Common myeloid progenitor, CD34-positive (primary cell): ENCODE measurements at regions not wholly inside any gene's neighbourhood (a gene's known extent, or its start where the extent isn't known, plus 50 kb on each side); places are given as distances from the start of the nearest gene placed in this dataset.

ENCODE experiments used
- CTCF ChIA-PET: fragments of 350-600 bp; sonication (Branson Sonifier 250); formaldehyde crosslinking; loops from one replicate; lab custom pipeline; 2021; ENCODE audit warnings: antibody characterized with exemption; lab: Charles Lee
- POLR2A ChIA-PET: fragments of 350-600 bp; sonication (Branson Sonifier 250); formaldehyde crosslinking; loops from one replicate; lab custom pipeline; 2021; ENCODE audit warnings: antibody characterized with exemption; lab: Charles Lee
- DNase-seq, 3 donors: peaks; one replicate each; pipeline versions ENCODE4 v3.0.0 to v3.0.0-alpha.2; 2013
- H3K27ac ChIP-seq, 2 experiments: 1 replicate in 1 of 2; 2 replicates in 1 of 2; pipeline ENCODE4 v1.7.0; 2013; ENCODE audit warnings: inconsistent platforms in 2 of 2, low read length in 2 of 2, mild to moderate bottlenecking in 2 of 2, low read depth in 1 of 2, moderate library complexity in 1 of 2; ENCODE audit not compliant: severe bottlenecking in 2 of 2, insufficient read depth in 1 of 2, poor library complexity in 1 of 2
- H3K27me3 ChIP-seq, 5 experiments: replicated peaks in 2 of 5; 1 replicate in 3 of 5; 2 replicates in 2 of 5; pipeline versions ENCODE4 v1.6.1 to v1.7.0; 2013; ENCODE audit warnings: low read length in 4 of 5, mild to moderate bottlenecking in 2 of 5, moderate library complexity in 2 of 5, inconsistent platforms in 1 of 5; ENCODE audit not compliant: insufficient read depth in 5 of 5, control insufficient read depth in 4 of 5
- H3K36me3 ChIP-seq, 4 experiments: 1 replicate in 2 of 4; 2 replicates in 2 of 4; pipeline versions ENCODE4 v1.6.1 to v1.7.0; 2013; ENCODE audit warnings: low read length in 3 of 4, control low read depth in 1 of 4, mild to moderate bottlenecking in 1 of 4; ENCODE audit not compliant: control insufficient read depth in 4 of 4, insufficient read depth in 4 of 4
- H3K4me1 ChIP-seq, 4 experiments: 1 replicate in 3 of 4; 2 replicates in 1 of 4; pipeline versions ENCODE4 v1.6.1 to v1.7.1; 2013; ENCODE audit warnings: low read length in 3 of 4, mild to moderate bottlenecking in 3 of 4, control low read depth in 1 of 4, inconsistent platforms in 1 of 4, moderate library complexity in 1 of 4; ENCODE audit not compliant: control insufficient read depth in 4 of 4, insufficient read depth in 4 of 4; ENCODE audit errors: control extremely low read depth in 1 of 4
- H3K4me3 ChIP-seq, 7 experiments: 1 replicate in 4 of 7; 2 replicates in 3 of 7; pipeline versions ENCODE4 v1.5.1 to v1.7.0; 2013; ENCODE audit warnings: mild to moderate bottlenecking in 7 of 7, low read length in 6 of 7, moderate library complexity in 6 of 7, inconsistent platforms in 2 of 7, low read depth in 2 of 7, control low read depth in 1 of 7; ENCODE audit not compliant: insufficient read depth in 4 of 7, control insufficient read depth in 1 of 7; ENCODE audit errors: extremely low read depth in 1 of 7
- H3K9me3 ChIP-seq, 5 experiments: 1 replicate in 4 of 5; 2 replicates in 1 of 5; pipeline versions ENCODE4 v1.6.1 to v1.7.1; 2013; ENCODE audit warnings: low read length in 4 of 5, mild to moderate bottlenecking in 2 of 5, inconsistent platforms in 1 of 5, low read depth in 1 of 5, moderate library complexity in 1 of 5; ENCODE audit not compliant: control insufficient read depth in 4 of 5, insufficient read depth in 2 of 5; ENCODE audit errors: control extremely low read depth in 1 of 5
- WGBS: methylation state at CpG from one replicate; pipeline ENCODE4 v1.1.5; 2013; ENCODE audit not compliant: insufficient coverage; 5-methylcytosine and 5-hydroxymethylcytosine counted together

DNA sequence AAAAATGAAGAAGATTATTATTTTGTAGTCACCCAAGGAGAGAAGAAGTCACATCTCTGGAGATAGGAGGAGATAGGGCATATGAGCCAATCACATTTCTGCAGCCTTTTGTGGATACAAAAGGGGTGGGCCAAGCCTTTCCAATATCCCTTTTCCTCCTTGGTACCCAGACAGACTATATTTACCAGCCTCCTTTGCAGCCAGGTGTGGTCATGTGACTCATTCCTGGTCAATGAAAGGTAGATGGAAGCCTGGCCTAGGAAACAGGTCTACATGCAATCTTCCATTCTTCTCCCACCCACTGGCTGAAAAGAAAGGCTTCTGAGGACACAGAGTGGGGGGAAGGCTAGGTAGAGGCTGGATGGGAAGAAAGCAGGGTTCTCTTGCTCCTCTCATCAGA is 58.1 kb upstream of the ERG start:
- Histone ChIP-seq H3K36me3 (no peaks in the 10 kb centered on the region), H3K4me3 (no peak overlapping the region), H3K27me3 (no peaks in the 10 kb centered on the region), H3K4me1 (no peaks in the 10 kb centered on the region), H3K27ac (no peak overlapping the region), H3K9me3 (no peaks in the 10 kb centered on the region)
- CTCF ChIA-PET = no interaction called here
- DNase-seq = no peak
- POLR2A ChIA-PET = no interaction called here

DNA sequence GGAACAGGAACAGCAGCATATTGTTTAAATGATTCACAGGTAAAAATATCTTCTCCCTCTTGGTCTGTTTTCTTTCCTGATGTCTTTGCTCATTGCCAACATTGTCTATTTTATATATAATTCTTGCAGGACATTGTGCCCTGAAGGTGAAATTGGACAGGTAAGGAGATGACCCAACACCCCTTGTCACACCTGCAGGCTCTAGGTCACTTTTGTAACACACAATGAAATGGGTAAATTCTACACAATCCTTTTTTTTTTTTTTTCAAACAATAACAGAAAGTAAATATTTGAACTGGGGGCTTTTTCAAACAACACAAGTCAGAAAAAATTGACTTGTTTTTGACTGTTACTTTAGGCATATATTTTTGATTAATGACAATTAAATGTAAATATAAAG is 62.9 kb upstream of the ERG start:
- H3K27me3 ChIP-seq = no peaks in the 10 kb centered on the region
- ChIA-PET POLR2A (no interaction called here), CTCF (no interaction called here)
- H3K4me1 ChIP-seq = no peaks in the 10 kb centered on the region
- no peak overlapping the region for H3K27ac ChIP-seq
- no peaks in the 10 kb centered on the region for H3K9me3 ChIP-seq
- no peak overlapping the region for H3K4me3 ChIP-seq
- no peaks in the 10 kb centered on the region for H3K36me3 ChIP-seq
- DNase-seq = no peak

DNA sequence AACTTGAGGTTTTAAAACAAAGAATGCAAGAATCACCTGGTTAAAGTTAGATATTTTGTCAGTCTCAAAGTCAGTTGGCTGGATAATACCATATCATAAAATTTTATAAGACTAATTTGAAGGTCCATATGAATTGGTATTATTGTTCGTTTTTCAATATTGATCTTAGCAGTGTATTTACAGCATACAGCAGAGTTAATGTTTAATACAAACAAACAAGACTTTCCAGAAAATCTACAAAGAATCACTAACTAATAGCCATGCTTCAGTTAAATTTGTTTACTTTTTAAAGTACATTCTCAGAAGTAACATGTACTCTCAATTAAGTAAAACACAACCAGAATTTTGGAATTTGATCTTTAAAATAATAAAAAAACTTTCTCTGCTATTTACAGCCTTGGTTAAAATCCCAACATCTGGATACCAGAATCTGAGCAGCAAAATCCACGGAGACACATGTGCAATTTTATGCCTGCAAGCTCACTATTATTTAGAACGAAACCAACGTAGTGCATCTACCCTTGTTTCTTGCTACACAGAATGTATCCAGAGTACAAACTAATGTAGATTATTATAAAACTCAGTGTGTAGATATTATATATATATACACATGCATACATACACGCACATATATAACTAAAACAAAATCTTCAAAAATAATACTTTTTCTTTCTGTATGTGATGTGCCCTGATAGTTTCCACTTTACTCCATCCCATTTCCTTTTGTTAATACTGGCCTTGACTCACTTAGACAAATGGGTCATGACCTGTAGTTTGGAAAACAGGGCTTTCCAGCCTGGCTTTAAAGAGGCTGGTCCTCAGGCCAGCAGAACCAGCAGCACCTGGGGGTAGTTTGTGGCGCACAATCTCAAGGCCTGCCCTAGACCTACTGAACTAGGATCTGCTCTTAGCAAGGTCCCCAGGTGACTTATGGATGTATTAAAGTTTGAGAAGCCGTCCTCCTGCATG is 63.6 kb upstream of the ERG start:
- Histone ChIP-seq H3K4me3 (no peak overlapping the region), H3K4me1 (no peaks in the 10 kb centered on the region), H3K27me3 (no peaks in the 10 kb centered on the region), H3K36me3 (no peaks in the 10 kb centered on the region), H3K27ac (no peak overlapping the region), H3K9me3 (no peaks in the 10 kb centered on the region)
- ChIA-PET POLR2A (no interaction called here), CTCF (interaction anchor here (0.6 kb wide), 1 partner anchor 42 kb away, joined by 3 read pairs; no protein-coding TSS in a partner anchor)
- WGBS = 88% methylated on average over 1 of the region's 7 CpGs
- DNase-seq = no peak

DNA sequence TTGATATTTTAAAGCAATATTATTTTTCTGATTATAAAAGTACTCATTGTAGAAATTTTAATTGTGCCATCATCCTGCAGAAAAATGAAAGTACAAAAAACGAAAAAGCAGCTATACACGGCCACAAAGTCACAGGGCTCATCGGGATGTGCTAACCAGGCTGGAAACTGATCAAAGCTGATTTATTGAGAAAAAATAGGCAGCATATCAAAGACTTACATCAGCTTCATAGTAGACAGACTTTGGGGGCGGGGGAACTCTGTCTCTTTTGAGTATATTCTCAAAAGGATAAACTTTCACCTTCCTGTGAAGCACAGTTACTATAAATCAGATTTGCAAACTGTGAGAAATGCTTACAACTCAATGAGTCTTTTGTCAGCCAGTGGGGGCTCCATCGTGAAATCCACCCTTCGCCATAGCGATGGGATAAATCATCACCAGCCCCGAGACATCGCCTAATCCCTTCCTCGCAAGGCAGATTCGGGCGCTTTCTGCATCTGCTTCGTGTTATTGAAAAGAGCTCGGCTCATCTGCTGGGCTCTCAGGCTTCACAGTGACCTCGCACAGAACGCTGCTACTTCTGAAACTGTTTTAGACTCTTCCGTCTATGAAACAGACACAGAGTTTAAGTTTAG is 69.2 kb upstream of the ERG start:
- Histone ChIP-seq H3K4me3 (no peak overlapping the region), H3K27ac (no peak overlapping the region), H3K27me3 (no peaks in the 10 kb centered on the region), H3K4me1 (no peaks in the 10 kb centered on the region), H3K9me3 (no peaks in the 10 kb centered on the region), H3K36me3 (peaks cover 0 to 2% (median 0%) of the 10 kb centered on the region in 4 experiments)
- CTCF ChIA-PET = no interaction called here
- 97% methylated on average over 16 of the region's 17 CpGs for WGBS
- POLR2A ChIA-PET = no interaction called here
- no peak for DNase-seq

DNA sequence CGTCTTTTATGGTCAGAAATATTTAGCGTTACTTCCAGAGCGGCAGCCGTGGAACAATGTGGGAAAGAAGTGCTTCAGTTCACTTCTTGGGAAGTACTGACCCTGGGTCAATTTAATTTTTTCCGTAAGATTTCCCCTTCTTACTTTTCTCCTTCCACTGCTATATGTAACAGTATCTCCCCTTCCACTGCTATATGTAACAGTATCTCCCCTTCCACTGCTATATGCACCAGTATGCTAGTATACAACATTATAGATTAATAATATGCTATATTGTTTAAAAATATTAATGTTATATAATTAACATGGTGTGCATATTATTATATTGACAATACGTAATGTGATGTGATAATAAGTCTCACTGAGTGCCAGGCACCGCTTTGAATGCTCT is 69.7 kb upstream of the ERG start:
- WGBS = 100% methylated on average over 7 of the region's 7 CpGs
- H3K27me3 ChIP-seq = no peaks in the 10 kb centered on the region
- peaks cover 0 to 2% (median 0%) of the 10 kb centered on the region in 4 experiments for H3K36me3 ChIP-seq
- no peaks in the 10 kb centered on the region for H3K4me1 ChIP-seq
- no peak for DNase-seq
- CTCF ChIA-PET = no interaction called here
- no peaks in the 10 kb centered on the region for H3K9me3 ChIP-seq
- POLR2A ChIA-PET = no interaction called here
- no peak overlapping the region for H3K4me3 ChIP-seq
- H3K27ac ChIP-seq = no peak overlapping the region

DNA sequence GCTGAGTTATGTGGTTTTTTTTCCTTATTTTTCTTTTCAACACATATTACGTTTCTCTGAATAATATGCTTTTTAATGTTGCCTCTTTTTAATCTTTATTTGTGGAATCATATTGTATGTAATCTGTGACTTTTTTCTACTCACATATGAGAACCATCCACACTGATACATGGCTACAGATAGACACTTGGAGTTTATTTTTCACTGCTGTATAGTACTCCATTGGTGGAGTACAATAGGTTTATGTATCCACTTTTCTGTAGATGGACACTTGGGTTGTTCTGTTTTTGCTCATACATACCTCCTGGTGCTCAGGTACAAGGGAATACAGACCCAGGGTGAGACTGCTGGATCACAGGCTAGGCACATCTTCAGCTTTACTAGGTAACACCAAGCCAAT is 71.5 kb upstream of the ERG start:
- Histone ChIP-seq H3K27me3 (no peaks in the 10 kb centered on the region), H3K27ac (no peak overlapping the region), H3K9me3 (no peaks in the 10 kb centered on the region), H3K4me3 (no peak overlapping the region), H3K4me1 (no peaks in the 10 kb centered on the region), H3K36me3 (peaks cover 0 to 2% (median 0%) of the 10 kb centered on the region in 4 experiments)
- DNase-seq = no peak
- no CpG with 5 or more reads among the region's 1 CpG for WGBS
- ChIA-PET POLR2A (no interaction called here), CTCF (no interaction called here)

DNA sequence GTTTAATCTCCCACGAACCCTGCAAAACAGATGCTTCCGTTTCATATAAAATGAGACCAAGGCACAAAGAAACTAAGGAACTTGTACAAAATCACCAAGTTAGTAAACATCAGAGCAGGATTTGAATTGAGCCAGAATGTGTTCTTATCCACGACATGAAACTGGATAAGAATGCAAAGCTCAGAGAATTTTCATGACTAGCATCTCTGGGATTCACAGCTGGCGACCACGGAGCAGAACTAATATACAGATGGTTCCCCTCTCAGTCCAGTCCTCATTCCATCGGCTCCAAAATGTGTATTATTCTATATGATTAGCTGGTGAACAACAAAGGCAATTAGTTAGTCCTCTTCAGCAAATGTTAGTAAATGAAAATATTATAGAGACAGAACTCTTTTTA is 72.3 kb upstream of the ERG start:
- CTCF ChIA-PET = no interaction called here
- Histone ChIP-seq H3K4me3 (no peak overlapping the region), H3K9me3 (no peaks in the 10 kb centered on the region), H3K27ac (no peak overlapping the region), H3K36me3 (peaks cover 0 to 2% (median 0%) of the 10 kb centered on the region in 4 experiments), H3K4me1 (no peaks in the 10 kb centered on the region), H3K27me3 (no peaks in the 10 kb centered on the region)
- POLR2A ChIA-PET = no interaction called here
- no peak for DNase-seq
- 96% methylated on average over 4 of the region's 6 CpGs for WGBS
